ENCODE measurements at regions not wholly inside any gene's neighbourhood (a gene's known extent, or its start where the extent isn't known, plus 50 kb on each side); places are given as distances from the start of the nearest gene placed in this dataset.

- TF ChIP-seq, protein P1, sequence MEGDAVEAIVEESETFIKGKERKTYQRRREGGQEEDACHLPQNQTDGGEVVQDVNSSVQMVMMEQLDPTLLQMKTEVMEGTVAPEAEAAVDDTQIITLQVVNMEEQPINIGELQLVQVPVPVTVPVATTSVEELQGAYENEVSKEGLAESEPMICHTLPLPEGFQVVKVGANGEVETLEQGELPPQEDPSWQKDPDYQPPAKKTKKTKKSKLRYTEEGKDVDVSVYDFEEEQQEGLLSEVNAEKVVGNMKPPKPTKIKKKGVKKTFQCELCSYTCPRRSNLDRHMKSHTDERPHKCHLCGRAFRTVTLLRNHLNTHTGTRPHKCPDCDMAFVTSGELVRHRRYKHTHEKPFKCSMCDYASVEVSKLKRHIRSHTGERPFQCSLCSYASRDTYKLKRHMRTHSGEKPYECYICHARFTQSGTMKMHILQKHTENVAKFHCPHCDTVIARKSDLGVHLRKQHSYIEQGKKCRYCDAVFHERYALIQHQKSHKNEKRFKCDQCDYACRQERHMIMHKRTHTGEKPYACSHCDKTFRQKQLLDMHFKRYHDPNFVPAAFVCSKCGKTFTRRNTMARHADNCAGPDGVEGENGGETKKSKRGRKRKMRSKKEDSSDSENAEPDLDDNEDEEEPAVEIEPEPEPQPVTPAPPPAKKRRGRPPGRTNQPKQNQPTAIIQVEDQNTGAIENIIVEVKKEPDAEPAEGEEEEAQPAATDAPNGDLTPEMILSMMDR (IDR thresholded peaks at IDR 0.05; ENCODE audit: insufficient read depth, low read length, missing control alignments) = no peak
- no peak overlapping the region for H3K4me3 ChIP-seq (ENCODE audit: low read depth, low read length)
- CTCF ChIA-PET = no interaction called here
- no peak for DNase-seq (ENCODE audit: low read depth, low spot score)
- POLR2A ChIA-PET = no interaction called here
Measured at GRCh38 chr7:50957431-50957830, 174.7 kb upstream of the GRB10 start.

- ChIA-PET CTCF (no interaction called here), POLR2A (no interaction called here)
- TF ChIP-seq, protein P1 (IDR thresholded peaks at IDR 0.05; ENCODE audit: insufficient read depth, low read length, missing control alignments) = no peak
- DNase-seq (ENCODE audit: low read depth, low spot score) = no peak
- no peak overlapping the region for H3K4me3 ChIP-seq (ENCODE audit: low read depth, low read length)
Measured at GRCh38 chr7:50956522-50957155, 173.9 kb upstream of the GRB10 start.

DNA sequence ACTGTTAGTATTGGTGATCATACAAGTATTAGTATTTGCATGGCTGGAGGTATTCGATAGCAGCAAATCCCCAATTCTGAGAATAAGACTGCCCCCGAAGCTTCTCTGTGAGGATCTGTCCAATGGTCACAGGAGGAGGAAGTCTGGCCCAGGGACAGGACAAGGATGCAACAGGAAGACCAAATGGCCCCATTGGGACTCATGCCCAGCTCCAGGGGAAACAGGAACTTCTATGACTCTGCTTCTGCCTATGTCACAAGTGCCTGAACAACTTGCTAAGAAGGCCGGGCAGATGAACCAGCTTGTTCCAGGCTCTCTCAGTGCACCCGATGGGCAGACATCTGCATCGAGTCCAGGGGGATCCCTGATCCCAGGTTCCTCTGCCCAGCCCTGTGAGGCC is 172.0 kb upstream of the GRB10 start:
- DNase-seq (ENCODE audit: low read depth, low spot score) = no peak
- H3K4me3 ChIP-seq (ENCODE audit: low read depth, low read length) = no peak overlapping the region
- TF ChIP-seq, protein P1 (IDR thresholded peaks at IDR 0.05; ENCODE audit: insufficient read depth, low read length, missing control alignments) = no peak
- CTCF ChIA-PET = interaction anchor here (1.3 kb wide), 1 partner anchor 11 kb away, joined by 3 read pairs; no protein-coding TSS in a partner anchor
- POLR2A ChIA-PET = no interaction called here

DNA sequence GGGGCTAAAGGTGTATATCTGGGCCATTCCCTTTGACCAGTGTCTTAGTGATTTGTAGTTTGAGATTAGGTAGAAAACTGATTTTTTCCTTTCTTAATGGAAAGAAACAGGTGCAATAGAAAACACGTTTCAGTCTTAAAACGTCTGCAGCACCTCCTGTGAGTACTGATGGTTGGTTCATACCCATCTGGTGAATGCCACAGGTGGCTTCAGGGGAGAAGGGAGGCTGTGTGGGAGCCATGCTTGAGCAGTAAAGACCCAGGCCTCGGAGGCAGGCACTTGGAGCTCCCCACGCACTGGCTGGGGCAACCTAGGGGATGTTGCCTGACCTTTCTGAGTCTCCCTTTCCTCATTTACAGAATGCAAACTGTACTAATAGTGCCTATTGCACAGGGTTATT is 171.5 kb upstream of the GRB10 start:
- DNase-seq (ENCODE audit: low read depth, low spot score) = no peak
- CTCF ChIA-PET = interaction anchor here (1.3 kb wide), 1 partner anchor 10 kb away, joined by 3 read pairs; no protein-coding TSS in a partner anchor
- H3K4me3 ChIP-seq (ENCODE audit: low read depth, low read length) = no peak overlapping the region
- POLR2A ChIA-PET = no interaction called here
- TF ChIP-seq, protein P1 (IDR thresholded peaks at IDR 0.05; ENCODE audit: insufficient read depth, low read length, missing control alignments) = no peak

- no peak overlapping the region for H3K4me3 ChIP-seq (ENCODE audit: low read depth, low read length)
- ChIA-PET CTCF (no interaction called here), POLR2A (no interaction called here)
- DNase-seq (ENCODE audit: low read depth, low spot score) = no peak
- TF ChIP-seq, protein P1 (IDR thresholded peaks at IDR 0.05; ENCODE audit: insufficient read depth, low read length, missing control alignments) = no peak
Measured at GRCh38 chr7:50953820-50954219, 171.1 kb upstream of the GRB10 start.

GRCh38 chr7:50953303-50953702 is 170.6 kb upstream of the GRB10 start:
- TF ChIP-seq, protein P1 (IDR thresholded peaks at IDR 0.05; ENCODE audit: insufficient read depth, low read length, missing control alignments) = no peak
- POLR2A ChIA-PET = no interaction called here
- DNase-seq (ENCODE audit: low read depth, low spot score) = no peak

More at GRCh38 chr7:50953303-50953702, 170.6 kb upstream of the GRB10 start:
- CTCF ChIA-PET = no interaction called here
- no peak overlapping the region for H3K4me3 ChIP-seq (ENCODE audit: low read depth, low read length)
